MM.1S (cell line): ENCODE measurements at regions not wholly inside any gene's neighbourhood (a gene's known extent, or its start where the extent isn't known, plus 50 kb on each side); places are given as distances from the start of the nearest gene placed in this dataset.

ENCODE experiments used
- EZH2 ChIP-seq: fragments of 300-600 bp; sonication (generic); optimal IDR thresholded peaks from 2 replicates; pipeline ENCODE3; 2017; ENCODE audit warnings: low read depth, mild to moderate bottlenecking, antibody characterized with exemption, low read length, mixed read lengths
- EZH2phosphoT487 ChIP-seq: fragments of 300-600 bp; sonication (generic); IDR thresholded peaks from 2 replicates; pipeline ENCODE4 v1.6.1; 2018; ENCODE audit warnings: antibody characterized with exemption, low read length
- TF ChIP-seq, protein P1 (sequence below): fragments of 300-600 bp; sonication (generic); IDR thresholded peaks from 2 replicates; pipeline ENCODE4 v1.5.1; 2016; ENCODE audit warnings: antibody characterized with exemption, low read length, mixed read lengths

- TF ChIP-seq, protein P1, sequence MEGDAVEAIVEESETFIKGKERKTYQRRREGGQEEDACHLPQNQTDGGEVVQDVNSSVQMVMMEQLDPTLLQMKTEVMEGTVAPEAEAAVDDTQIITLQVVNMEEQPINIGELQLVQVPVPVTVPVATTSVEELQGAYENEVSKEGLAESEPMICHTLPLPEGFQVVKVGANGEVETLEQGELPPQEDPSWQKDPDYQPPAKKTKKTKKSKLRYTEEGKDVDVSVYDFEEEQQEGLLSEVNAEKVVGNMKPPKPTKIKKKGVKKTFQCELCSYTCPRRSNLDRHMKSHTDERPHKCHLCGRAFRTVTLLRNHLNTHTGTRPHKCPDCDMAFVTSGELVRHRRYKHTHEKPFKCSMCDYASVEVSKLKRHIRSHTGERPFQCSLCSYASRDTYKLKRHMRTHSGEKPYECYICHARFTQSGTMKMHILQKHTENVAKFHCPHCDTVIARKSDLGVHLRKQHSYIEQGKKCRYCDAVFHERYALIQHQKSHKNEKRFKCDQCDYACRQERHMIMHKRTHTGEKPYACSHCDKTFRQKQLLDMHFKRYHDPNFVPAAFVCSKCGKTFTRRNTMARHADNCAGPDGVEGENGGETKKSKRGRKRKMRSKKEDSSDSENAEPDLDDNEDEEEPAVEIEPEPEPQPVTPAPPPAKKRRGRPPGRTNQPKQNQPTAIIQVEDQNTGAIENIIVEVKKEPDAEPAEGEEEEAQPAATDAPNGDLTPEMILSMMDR = no peak
- no peak for TF ChIP-seq EZH2
- no peak for TF ChIP-seq EZH2phosphoT487
Measured at GRCh38 chr11:119511614-119512306, 88.8 kb upstream of the THY1 start.
